ENCODE measurements at regions not wholly inside any gene's neighbourhood (a gene's known extent, or its start where the extent isn't known, plus 50 kb on each side); places are given as distances from the start of the nearest gene placed in this dataset.

DNA sequence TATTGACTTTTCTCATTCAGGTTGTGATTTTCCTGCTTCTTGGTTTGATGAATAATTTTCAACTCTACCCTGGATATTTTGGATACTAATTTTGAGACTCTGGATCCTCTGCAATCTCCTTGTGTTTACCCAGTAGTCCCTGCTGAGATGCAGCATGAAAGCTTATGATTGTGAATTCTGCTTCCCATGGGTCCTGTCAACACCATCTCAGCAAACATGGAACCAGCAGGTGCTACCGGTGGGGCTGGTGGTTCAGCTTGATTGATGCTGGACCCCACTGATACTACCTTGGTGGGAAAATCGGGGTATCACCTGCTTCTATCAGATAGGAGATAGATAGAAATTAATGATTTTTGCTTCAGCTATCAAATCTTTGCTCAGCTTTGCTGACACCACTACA is 81.1 kb downstream of the SOWAHC start:
- Histone ChIP-seq H3K14ac (replicated peaks; ENCODE audit: low read depth, low read length) (no peak overlapping the region), H4K20me1 (ENCODE audit: insufficient read depth, low read length) (no peaks in the 10 kb centered on the region), H3K9me3 (ENCODE audit: control insufficient read depth, insufficient read depth, low read length) (no peaks in the 10 kb centered on the region; the same call in 1 of the 2 replicates), H2BK20ac (ENCODE audit: low read depth, low read length) (no peak overlapping the region), H3K4me3 (ENCODE audit: insufficient read depth, low read depth, low read length) (no peak overlapping the region), H3K9me1 (ENCODE audit: insufficient read depth, low read length) (no peaks in the 10 kb centered on the region), H3K18ac (ENCODE audit: low read depth, low read length) (no peak overlapping the region), H4K8ac (ENCODE audit: low read depth in 2 of 2, low read length in 2 of 2) (no peak overlapping the region), H3K79me1 (ENCODE audit: low read depth in 1 of 2, low read length in 2 of 2) (no peaks in the 10 kb centered on the region), H3K9ac (ENCODE audit: low read depth, low read length) (no peak overlapping the region), H3K4ac (ENCODE audit: low read depth, low read length) (no peak overlapping the region), H2BK15ac (ENCODE audit: low read depth, low read length) (no peak overlapping the region), H3K27me3 (ENCODE audit: control insufficient read depth, insufficient read depth, low read length) (peaks cover 4% of the 10 kb centered on the region), H3K4me2 (ENCODE audit: low read depth, low read length) (no peak overlapping the region), H4K91ac (ENCODE audit: insufficient read depth, low read depth, low read length) (no peak overlapping the region), H2BK120ac (ENCODE audit: low read depth, low read length) (no peak overlapping the region), H3K36me3 (ENCODE audit: control insufficient read depth, insufficient read depth, low read length) (no peaks in the 10 kb centered on the region), H3K23ac (ENCODE audit: low read depth, low read length) (no peak overlapping the region), H2AK9ac (replicated peaks; ENCODE audit: low read depth, low read length, poor library complexity) (no peak overlapping the region), H2BK5ac (ENCODE audit: low read depth, low read length, poor library complexity, severe bottlenecking) (no peak overlapping the region), H4K5ac (ENCODE audit: low read depth, low read length) (no peak overlapping the region), H3K56ac (ENCODE audit: extremely low read depth, insufficient read depth, low read length) (no peak overlapping the region), H2AK5ac (ENCODE audit: low read depth, low read length) (no peak overlapping the region), H3K4me1 (ENCODE audit: control insufficient read depth, insufficient read depth, low read length) (peaks cover 7% of the 10 kb centered on the region), H2AFZ (replicated peaks; ENCODE audit: low read length, poor library complexity) (no peak overlapping the region), H3K27ac (ENCODE audit: insufficient read depth, low read length) (no peak overlapping the region)
- WGBS, 2 experiments (ENCODE audit: extremely low coverage in 2 of 2, insufficient read length in 1 of 2) = no CpG with 5 or more reads among the region's 2 CpGs
- in situ Hi-C loops (cut with MboI; ENCODE audit: low sequenced_read_pairs) = no loop called here
- intact Hi-C loops (cut with micrococcal nuclease) = loop anchor here (2.0 kb wide), 1 partner anchor 14 kb away; no protein-coding TSS in a partner anchor
- POLR2A ChIA-PET (ENCODE audit: unreplicated experiment) = no interaction called here
- no peak for TF ChIP-seq NFE2L2 (IDR thresholded peaks at IDR 0.05; ENCODE audit: low read depth, low read length)
- TF ChIP-seq CEBPB (IDR thresholded peaks at IDR 0.05; ENCODE audit: low read depth, low read length) = no peak
- no peak for TF ChIP-seq MAFK (IDR thresholded peaks at IDR 0.05; ENCODE audit: low read depth, low read length)
- no peak for TF ChIP-seq CTCF (conservative IDR thresholded peaks at IDR 0.05; ENCODE audit: low read depth, low read length)
- TF ChIP-seq, protein P1, sequence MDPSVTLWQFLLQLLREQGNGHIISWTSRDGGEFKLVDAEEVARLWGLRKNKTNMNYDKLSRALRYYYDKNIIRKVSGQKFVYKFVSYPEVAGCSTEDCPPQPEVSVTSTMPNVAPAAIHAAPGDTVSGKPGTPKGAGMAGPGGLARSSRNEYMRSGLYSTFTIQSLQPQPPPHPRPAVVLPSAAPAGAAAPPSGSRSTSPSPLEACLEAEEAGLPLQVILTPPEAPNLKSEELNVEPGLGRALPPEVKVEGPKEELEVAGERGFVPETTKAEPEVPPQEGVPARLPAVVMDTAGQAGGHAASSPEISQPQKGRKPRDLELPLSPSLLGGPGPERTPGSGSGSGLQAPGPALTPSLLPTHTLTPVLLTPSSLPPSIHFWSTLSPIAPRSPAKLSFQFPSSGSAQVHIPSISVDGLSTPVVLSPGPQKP (IDR thresholded peaks at IDR 0.05; ENCODE audit: borderline replicate concordance, low read depth, low read length) = no peak
- no peak for TF ChIP-seq POLR2A (IDR thresholded peaks at IDR 0.05; ENCODE audit: low read depth, low read length)
- no peak for TF ChIP-seq FOS (IDR thresholded peaks at IDR 0.05; ENCODE audit: low read depth, low read length)
- no peak for TF ChIP-seq MXI1 (IDR thresholded peaks at IDR 0.05; ENCODE audit: borderline replicate concordance, low read depth, low read length)
- TF ChIP-seq SMC3 (IDR thresholded peaks at IDR 0.05; ENCODE audit: low read depth, low read length) = no peak
- no peak for TF ChIP-seq RFX5 (IDR thresholded peaks at IDR 0.05; ENCODE audit: low read depth, low read length)
- TF ChIP-seq CHD1 (IDR thresholded peaks at IDR 0.05; ENCODE audit: low read depth, low read length) = no peak
- no peak for TF ChIP-seq BHLHE40 (IDR thresholded peaks at IDR 0.05; ENCODE audit: low read depth, low read length)
- no peak for TF ChIP-seq RAD21 (IDR thresholded peaks at IDR 0.05; ENCODE audit: low read length)
- no peak for TF ChIP-seq MAZ (IDR thresholded peaks at IDR 0.05; ENCODE audit: borderline replicate concordance, low read depth, low read length)
- no peak for TF ChIP-seq USF2 (IDR thresholded peaks at IDR 0.05; ENCODE audit: low read depth, low read length)
- no peak for TF ChIP-seq RCOR1 (IDR thresholded peaks at IDR 0.05; ENCODE audit: insufficient replicate concordance, low read length)
- CTCF ChIA-PET = no interaction called here
- no TSS peak for BruUV-seq (replicated peaks)
- DNase-seq (no peak), ATAC-seq (ENCODE audit: low read depth) (no peak)
- dilution Hi-C loops (cut with HindIII; ENCODE audit: low sequenced_read_pairs, unreplicated experiment) = no loop called here

All from IMR-90 (cell line).